WTC11 (cell line): ENCODE measurements at regions not wholly inside any gene's neighbourhood (a gene's known extent, or its start where the extent isn't known, plus 50 kb on each side); places are given as distances from the start of the nearest gene placed in this dataset.

ENCODE experiments used
- CTCF ChIP-seq: fragments of 200-600 bp; IDR thresholded peaks from 2 replicates; pipeline ENCODE4 v1.8.0; 2022; ENCODE audit warnings: antibody characterized with exemption
- PRRX2 ChIP-seq: fragments of 250-450 bp; sonication (Bioruptor Pico); IDR thresholded peaks from 2 replicates; pipeline ENCODE4 v1.8.0; 2021; ENCODE audit warnings: mild to moderate bottlenecking
- RELA ChIP-seq: sonication (generic); formaldehyde crosslinking; IDR thresholded peaks from 2 replicates; pipeline ENCODE4 v1.8.1; 2022; ENCODE audit warnings: missing genetic modification reagents, mild to moderate bottlenecking, borderline replicate concordance
- USF2 ChIP-seq: sonication (generic); formaldehyde crosslinking; IDR thresholded peaks from 2 replicates; pipeline ENCODE4 v1.8.1; 2023; ENCODE audit warnings: mild to moderate bottlenecking, missing genetic modification reagents, moderate library complexity
- ZNF219 ChIP-seq: sonication (generic); formaldehyde crosslinking; IDR thresholded peaks from 2 replicates; pipeline ENCODE4 v1.8.0; 2023; ENCODE audit warnings: missing genetic modification reagents, mild to moderate bottlenecking, borderline replicate concordance

GRCh38 chr9:90950600-90950999 lies 149.0 kb downstream of the SYK start:
- no peak for TF ChIP-seq CTCF
- TF ChIP-seq RELA: no peak
- TF ChIP-seq USF2 (CRISPR knock-in tag): no peak
- no peak for TF ChIP-seq PRRX2 (CRISPR knock-in tag)
- TF ChIP-seq ZNF219 (CRISPR knock-in tag): no peak
